ENCODE measurements at regions not wholly inside any gene's neighbourhood (a gene's known extent, or its start where the extent isn't known, plus 50 kb on each side); places are given as distances from the start of the nearest gene placed in this dataset.

GRCh38 chr14:25658988-25659387 lies 609.0 kb upstream of the STXBP6 start:
- TF ChIP-seq CTCF (conservative IDR thresholded peaks at IDR 0.05; ENCODE audit: low read depth, low read length) (no peak), EZH2phosphoT487 (IDR thresholded peaks at IDR 0.05; ENCODE audit: borderline replicate concordance, low read length) (no peak)

Measured in PC-3 (cell line).